ENCODE measurements at regions not wholly inside any gene's neighbourhood (a gene's known extent, or its start where the extent isn't known, plus 50 kb on each side); places are given as distances from the start of the nearest gene placed in this dataset.

DNA sequence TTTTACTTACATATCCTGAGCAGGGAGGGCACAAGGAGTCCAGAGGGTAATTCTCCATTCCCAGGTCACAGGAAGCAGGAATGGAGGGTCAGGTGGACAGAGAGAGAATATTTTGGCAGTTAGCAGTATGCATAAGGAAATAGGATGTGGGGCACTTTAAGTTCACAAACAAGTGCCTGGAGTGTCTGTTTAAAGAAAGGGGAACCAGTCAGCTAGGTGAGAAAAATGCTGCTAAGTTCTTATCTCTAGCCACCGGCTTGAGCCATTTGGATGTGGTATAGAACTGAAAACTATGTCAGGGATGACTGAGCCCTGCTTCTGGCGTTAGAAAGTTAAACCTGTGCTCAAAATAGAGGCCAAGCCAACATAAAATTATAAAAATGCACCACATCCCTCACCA is 739.7 kb upstream of the NCAM2 start:
- TF ChIP-seq RUNX1 (IDR thresholded peaks at IDR 0.05; ENCODE audit: low read depth) (no peak), ZNF717 (CRISPR knock-in tag; IDR thresholded peaks at IDR 0.05) (no peak), POLR2A (conservative IDR thresholded peaks at IDR 0.05) (no peak), ZBTB7A (IDR thresholded peaks at IDR 0.05; ENCODE audit: borderline replicate concordance, control insufficient read depth, low read depth, low read length) (no peak)
- TF ChIP-seq, protein P1, sequence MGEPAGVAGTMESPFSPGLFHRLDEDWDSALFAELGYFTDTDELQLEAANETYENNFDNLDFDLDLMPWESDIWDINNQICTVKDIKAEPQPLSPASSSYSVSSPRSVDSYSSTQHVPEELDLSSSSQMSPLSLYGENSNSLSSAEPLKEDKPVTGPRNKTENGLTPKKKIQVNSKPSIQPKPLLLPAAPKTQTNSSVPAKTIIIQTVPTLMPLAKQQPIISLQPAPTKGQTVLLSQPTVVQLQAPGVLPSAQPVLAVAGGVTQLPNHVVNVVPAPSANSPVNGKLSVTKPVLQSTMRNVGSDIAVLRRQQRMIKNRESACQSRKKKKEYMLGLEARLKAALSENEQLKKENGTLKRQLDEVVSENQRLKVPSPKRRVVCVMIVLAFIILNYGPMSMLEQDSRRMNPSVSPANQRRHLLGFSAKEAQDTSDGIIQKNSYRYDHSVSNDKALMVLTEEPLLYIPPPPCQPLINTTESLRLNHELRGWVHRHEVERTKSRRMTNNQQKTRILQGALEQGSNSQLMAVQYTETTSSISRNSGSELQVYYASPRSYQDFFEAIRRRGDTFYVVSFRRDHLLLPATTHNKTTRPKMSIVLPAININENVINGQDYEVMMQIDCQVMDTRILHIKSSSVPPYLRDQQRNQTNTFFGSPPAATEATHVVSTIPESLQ (CRISPR knock-in tag; IDR thresholded peaks at IDR 0.05) = no peak
- TF ChIP-seq, protein P2, sequence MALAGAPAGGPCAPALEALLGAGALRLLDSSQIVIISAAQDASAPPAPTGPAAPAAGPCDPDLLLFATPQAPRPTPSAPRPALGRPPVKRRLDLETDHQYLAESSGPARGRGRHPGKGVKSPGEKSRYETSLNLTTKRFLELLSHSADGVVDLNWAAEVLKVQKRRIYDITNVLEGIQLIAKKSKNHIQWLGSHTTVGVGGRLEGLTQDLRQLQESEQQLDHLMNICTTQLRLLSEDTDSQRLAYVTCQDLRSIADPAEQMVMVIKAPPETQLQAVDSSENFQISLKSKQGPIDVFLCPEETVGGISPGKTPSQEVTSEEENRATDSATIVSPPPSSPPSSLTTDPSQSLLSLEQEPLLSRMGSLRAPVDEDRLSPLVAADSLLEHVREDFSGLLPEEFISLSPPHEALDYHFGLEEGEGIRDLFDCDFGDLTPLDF (CRISPR knock-in tag; IDR thresholded peaks at IDR 0.05) = no peak
- TF ChIP-seq, protein P3, sequence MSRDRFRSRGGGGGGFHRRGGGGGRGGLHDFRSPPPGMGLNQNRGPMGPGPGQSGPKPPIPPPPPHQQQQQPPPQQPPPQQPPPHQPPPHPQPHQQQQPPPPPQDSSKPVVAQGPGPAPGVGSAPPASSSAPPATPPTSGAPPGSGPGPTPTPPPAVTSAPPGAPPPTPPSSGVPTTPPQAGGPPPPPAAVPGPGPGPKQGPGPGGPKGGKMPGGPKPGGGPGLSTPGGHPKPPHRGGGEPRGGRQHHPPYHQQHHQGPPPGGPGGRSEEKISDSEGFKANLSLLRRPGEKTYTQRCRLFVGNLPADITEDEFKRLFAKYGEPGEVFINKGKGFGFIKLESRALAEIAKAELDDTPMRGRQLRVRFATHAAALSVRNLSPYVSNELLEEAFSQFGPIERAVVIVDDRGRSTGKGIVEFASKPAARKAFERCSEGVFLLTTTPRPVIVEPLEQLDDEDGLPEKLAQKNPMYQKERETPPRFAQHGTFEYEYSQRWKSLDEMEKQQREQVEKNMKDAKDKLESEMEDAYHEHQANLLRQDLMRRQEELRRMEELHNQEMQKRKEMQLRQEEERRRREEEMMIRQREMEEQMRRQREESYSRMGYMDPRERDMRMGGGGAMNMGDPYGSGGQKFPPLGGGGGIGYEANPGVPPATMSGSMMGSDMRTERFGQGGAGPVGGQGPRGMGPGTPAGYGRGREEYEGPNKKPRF (IDR thresholded peaks at IDR 0.05; ENCODE audit: low read depth, low read length) = no peak

All from K562 (cell line).